HCEC 1CT (cell line): ENCODE measurements at regions not wholly inside any gene's neighbourhood (a gene's known extent, or its start where the extent isn't known, plus 50 kb on each side); places are given as distances from the start of the nearest gene placed in this dataset.
"Not testable (repeated sequence)": the region's sequence is repeated elsewhere in the genome, so short reads cannot be mapped to it uniquely, and the experiment has no call there.

Source experiments
- DNase-seq: peaks from one replicate; pipeline ENCODE4 v3.0.0-alpha.2; 2017

- not testable (repeated sequence) for DNase-seq
Observed at GRCh38 chr17:18546514-18547398, 70.2 kb downstream of the LGALS9C start.

GRCh38 chr17:18557086-18557485, 80.5 kb downstream of the LGALS9C start:
- not testable (repeated sequence) for DNase-seq

DNA sequence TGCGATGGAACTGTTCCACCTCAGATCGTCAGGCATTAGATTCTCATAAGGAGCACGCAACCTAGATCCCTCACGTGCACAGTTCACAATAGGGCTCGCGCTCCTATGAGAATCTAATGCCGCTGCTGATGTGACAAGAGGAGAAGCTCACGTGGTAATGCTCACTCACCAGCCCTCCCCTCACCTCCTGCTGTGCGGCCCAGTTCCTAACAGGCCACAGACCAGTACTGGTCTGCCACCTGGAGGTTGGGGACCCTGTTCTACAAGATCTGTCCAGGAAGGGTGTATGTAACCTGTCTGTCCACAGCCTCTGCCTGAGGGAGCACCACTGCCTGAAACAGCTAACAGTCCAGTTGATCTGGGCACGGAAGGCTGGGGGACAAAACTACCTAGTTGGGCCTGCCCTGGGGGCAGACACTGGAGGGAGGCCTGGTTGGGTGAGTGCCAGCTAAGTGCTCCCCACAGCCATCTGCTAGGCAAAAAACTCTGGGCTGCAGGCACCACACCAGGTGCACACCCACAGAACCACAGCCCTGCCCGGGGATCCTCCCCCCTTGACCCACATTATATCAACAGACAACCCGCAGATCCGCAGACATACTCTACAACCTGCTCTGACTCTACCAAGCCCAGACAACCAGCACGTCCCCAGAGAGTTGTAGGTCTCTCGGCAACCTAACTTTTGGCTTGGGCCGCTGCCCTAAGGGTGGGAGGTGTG, 80.7 kb downstream of the TBC1D28 start:
- DNase-seq: not testable (repeated sequence)

- DNase-seq: peak; percentile 16
Observed at GRCh38 chr17:18564099-18564448, 80.1 kb downstream of the TBC1D28 start.

DNA sequence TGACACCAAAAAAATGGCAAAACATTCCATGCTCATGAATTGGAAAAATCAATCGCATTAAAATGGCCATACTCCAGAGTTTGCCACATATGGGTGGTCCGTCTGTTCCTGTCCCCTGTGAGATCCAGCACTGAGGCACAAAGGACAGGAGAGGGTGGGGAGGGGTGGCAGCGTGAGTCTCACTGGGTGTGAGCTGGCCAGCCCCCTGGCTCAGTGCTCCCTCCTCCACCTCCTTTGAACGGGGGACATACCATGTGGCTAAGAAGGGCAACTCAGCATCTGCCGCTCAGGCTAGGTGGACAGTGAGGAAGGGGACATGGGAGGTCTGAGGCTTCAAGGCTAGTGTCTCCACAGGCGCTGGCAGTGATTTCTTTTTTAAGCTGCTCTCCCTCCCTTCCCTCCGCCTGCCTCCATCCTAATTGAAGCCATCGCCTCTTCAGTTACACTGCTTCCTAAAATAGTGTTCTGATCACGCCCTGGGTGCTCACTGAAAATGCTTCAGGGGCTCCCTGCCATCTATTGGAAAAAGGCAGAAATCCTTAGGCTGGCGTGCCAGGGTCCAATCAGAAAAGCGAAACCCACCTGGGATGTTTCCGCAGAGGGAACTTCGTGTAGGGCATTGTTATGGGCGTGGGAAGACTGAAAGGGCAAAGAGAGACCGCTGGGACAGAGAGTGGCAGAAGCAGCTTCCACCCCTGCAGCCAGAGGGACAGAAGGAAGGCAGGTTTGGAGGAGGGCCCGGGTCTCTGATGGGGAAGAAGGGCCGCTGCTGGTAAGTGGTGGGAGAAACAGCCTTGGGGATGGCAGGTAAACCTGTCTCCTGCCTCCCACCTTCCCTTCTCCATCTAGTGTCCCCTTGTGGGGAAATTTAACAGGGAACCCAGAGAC, 75.8 kb downstream of the TBC1D28 start:
- DNase-seq: not testable (repeated sequence)

- DNase-seq: peak; percentile 0
Observed at GRCh38 chr17:18569489-18569913, 74.7 kb downstream of the TBC1D28 start.

DNA sequence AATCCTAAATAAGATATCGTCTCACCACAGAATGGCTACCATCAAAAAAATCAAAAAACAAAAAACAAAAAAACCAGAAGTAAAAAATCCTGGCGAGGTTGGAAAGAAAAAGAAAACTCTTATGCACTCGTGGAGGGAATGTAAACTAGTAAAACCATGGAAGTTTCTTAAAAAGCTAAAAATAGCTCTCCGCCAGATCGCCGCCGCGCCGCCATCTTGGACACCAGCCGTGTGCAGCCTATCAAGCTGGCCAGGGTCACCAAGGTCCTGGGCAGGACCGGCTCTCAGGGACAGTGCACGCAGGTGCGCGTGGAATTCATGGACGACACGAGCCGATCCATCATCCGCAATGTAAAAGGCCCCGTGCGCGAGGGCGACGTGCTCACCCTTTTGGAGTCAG, 71.7 kb downstream of the TBC1D28 start:
- not testable (repeated sequence) for DNase-seq

- DNase-seq: not testable (repeated sequence)
Observed at GRCh38 chr17:18574137-18574536, 70.1 kb downstream of the TBC1D28 start.
